Hematopoietic multipotent progenitor cell treated with erythropoietin and hydrocortisone succinate and interleukin-3 and kit ligand, for 15 days (in vitro differentiated cells): ENCODE measurements at regions not wholly inside any gene's neighbourhood (a gene's known extent, or its start where the extent isn't known, plus 50 kb on each side); places are given as distances from the start of the nearest gene placed in this dataset.

ENCODE experiments used
- DNase-seq: peaks from one replicate; pipeline ENCODE4 v3.0.0-alpha.2; 2015; ENCODE audit warnings: low spot score

DNA sequence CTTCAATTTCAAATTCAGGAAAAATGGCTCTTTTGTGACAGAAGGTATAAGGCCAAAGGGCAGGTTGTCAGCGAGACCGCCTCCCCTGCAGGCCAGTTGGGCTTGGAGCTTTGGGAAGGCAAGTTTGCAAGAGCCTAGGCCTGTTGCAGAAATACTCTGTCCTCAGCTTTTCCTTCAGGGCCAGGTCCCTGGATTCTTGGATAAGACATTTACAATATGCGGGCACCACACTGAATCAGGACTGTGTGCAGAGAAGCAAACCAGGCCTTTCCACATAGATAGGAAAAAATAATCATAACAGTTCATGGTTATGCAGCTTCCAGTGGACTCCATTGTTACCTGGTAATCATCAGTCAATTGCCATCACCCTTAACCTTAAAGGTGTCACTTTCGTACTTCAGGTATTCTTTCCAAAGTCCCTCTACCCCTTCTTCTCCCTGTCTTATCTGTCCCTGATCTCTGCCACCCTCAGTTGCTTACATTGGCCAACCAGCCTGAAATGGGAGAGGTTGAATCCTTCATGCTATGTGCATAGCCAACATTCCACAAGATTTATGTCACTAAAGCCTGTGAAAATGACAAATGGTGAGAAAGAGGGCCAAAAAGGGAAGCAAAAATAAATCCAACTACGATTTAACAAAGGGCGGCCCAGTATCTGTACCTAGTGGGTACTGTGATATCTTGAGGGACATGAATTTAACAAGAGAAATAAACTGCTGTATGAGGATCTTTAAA, 304.5 kb upstream of the NFE2L3 start:
- no peak for DNase-seq

DNA sequence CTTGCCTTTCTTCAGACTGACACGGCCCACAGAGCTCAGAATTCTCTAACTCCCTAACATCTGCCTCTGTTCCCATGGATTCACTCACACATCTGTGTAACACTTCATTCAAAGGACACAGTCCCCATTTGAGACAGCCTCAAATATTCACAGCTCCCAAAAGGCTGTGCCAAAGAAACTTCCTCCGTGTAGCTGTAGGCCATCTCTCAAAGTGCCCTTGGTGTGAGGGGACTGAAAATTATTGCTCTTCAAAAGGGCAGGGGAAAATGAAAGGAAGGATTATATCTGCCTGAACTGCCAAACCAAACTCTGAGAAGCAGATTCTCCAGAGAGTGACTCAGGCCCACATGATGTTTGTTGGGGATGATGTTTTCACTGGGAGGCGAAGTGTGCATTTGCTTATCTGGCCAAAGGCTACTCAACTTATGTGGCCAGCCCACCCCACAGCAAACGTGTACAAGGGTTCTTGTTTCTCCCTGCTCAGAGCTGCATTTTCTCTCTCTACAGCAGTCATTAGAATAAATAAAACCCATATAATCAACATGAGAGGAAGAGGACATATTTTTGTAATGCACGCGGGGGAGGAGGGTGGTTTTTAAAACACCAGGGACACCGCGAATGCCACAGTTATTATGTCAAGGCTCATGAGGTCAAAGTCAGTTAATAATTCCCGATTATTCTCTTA, 302.4 kb upstream of the NFE2L3 start:
- no peak for DNase-seq

DNA sequence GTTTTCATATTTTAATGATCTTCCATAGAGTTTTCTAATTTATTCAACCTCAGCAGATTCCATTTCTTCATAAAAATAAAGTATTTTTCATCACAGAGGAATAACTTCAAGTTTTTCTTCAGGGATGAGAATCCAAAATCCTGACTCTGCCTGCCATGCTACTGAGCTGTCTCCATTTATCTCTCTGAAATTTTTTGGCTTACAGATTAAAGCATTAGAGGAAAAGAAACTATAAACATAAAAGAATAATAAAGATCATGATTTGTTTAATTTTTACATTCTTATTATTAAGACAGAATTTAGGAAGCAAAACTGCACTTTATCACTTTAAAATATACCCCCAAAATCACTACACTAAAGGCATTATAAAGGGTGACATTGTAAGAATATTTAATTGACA, 301.8 kb upstream of the NFE2L3 start:
- no peak for DNase-seq

DNA sequence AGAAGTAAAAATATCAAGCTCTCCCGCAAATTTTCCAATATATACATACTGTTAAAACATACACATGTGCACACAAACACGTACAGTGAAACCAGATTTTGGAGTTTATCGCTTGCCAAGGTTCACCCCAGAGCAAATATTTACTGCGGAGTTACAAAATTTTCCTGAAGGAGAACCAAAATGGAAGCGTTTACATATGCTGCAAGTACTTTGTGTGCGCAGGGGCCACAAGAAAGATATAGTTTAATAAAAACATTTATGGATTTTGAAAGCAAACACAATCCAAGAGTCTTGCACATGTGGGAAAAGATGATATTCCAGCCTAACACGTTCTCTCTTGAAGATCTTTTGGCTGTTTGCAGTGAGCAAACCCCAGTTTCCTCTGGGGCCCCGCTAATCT, 301.3 kb upstream of the NFE2L3 start:
- no peak for DNase-seq

DNA sequence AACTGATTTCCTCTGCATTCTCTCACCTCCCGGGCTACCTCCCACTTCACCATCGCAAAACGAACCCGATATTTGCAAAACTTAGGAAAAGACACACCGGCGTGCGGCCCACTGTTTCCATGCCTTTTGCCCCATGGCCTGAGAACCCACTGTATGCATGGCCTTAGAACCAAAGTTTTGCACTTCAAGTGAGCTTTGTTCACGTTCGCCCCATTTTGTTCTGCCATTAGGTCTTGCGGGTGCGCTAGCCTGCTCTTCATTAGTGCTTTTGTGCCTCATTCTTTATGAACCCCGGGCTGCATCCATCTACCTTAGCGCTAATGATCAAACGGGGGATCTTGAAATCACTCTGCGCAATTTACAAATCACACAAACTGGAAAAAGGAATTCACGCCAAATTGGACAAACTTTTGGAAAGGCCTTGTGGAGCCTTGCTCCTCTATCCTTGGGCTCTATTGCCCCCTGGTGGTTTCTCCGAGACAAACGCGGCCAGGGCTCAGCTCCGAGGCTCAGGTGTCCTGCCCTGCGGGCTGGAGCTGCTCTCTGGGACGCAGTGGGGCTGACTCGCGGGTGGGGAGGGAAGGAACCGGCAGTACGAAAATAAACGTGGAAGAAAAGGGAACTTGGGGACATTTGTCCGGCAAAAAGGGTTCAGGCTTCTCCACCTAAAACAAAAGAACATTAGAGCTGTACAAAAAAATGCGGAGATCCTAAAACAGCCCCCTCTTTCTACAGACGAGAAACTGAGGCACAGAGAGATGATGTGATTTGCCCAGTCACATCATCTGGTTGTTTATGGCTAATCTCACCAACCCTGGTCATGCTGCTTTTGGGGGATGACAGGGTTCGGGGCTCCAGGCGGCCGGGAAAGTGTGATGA, 300.4 kb upstream of the NFE2L3 start:
- peak; percentile 48 for DNase-seq

DNA sequence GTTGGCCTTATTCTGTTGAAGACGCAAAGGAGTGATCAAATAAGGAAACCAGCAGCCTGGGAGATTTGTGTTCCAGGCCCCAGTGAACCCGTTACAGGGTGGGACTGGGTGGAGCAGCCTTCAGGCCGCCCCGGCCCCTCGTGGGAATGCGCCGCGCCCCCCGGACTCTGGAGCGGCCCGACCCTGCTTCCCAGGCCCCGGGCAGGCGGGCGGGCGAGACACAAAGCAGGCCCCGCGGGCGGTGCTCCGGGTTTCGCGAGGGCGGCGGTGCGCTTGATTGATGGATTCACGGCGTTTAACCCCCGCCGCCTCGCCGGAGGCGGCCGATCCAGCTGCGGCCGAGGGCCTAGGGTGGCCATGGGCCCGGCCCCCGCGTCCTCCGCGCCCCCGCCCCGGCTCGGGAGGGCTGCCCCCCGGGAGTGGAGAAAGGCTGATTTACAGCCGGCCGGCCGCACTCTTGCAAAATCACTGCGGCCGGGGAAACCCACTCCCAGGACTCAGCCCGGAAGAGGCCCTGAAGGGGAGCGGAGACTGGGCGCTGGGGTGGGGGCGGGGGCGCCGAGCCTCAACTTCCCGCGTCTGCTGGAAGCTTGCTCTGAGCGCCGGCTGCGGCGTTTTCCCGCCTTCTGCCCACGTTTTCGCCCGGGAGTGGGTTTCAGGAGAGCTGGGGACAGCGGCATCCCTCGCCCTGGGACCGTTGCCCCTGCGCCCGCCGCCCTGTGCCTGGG, 299.6 kb upstream of the NFE2L3 start:
- no peak for DNase-seq

DNA sequence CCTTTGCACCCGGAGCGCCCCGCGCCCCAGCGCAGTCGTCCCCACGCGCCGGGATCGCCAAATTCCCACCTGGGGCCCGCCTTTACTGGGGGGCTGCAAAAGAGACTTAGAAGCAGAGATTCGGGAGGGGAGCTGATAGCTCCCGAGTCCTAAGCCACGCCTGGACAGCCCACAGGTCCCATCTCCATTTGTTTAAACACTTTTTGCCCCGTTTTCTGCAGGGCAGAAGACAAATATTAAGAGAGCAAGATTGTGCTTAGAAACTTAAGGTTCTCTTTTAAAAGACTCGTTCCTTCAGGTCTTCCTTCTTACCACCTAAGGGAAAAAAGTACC, 299.1 kb upstream of the NFE2L3 start:
- DNase-seq = no peak

DNA sequence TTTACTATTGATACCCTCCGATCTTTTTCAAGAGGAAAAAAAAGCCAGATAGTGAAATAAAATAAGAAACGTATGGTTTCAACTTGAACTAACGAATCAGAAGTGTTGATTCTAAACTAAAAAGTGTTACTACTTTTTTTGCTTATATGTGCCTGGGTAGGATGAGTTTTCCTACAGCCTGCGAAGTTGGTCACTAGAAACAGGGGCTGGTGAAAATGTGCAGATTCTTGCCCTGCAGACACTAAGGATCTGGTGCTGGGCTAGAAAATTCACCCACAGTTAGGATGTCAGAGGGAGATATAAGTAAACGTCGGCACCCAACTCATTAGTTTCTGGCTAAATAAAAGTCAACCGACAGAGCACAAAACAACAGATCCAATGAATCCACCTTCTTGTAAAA, 298.7 kb upstream of the NFE2L3 start:
- DNase-seq = no peak

DNA sequence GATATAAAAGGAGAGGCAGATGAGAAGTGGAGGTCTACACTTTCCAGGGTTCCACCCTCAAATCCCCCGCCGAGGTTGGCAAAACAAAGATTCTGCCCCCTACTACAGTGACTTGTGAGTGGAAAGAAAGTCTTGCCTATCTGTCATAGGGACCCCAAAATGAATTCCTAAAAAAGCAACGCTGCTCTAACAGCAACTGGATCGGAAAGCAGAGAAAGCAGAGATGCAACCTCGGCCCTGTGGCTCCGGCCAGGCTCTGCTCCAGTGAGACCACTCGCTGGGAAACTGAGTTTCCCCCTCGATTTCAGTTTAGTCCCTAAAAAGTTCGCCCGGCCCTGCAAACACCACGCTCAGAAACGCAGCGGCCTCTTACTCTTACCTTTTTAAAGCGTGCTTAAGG, 297.9 kb upstream of the NFE2L3 start:
- DNase-seq = no peak

DNA sequence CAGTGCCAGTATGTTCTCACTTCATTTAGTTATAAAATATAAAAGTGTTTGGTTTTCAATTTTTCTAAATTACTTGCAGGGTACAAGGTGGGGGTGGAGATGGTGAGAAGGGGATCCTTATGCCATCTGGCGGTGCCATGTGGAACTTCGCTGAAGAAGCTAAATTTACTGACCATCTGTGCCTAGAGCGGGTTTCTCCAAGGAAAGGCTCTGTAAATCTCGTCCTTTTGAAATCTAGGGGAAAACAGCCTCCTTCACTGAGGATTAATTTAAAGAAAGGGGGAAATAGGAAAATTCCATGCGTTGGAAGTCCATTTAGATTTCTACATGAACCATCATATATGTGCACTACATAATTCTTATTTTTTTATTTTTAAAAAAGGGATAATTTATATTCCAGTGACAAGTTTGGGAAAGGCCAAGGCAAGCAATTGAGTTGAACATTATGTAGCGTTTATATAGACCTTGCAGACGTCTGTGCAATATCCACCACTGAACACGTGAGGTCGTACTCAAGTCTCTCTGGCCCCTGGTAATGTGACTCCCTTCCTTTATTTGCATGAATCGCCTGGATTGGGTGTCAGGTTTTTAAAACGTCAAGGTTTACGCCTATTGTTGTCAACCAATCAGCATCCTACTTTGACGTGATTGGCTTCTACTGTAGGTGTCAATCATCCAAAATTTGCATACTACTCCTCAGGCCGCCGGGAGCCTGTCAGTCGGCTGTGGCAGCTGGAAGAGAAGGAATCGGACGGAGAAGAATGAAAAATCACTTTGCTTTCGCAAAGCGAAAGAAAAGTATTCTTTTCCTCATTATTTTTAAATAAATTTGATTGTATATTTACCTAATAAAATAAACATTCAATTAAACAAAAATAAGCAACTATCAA, 297.1 kb upstream of the NFE2L3 start:
- DNase-seq = peak; percentile 49

DNA sequence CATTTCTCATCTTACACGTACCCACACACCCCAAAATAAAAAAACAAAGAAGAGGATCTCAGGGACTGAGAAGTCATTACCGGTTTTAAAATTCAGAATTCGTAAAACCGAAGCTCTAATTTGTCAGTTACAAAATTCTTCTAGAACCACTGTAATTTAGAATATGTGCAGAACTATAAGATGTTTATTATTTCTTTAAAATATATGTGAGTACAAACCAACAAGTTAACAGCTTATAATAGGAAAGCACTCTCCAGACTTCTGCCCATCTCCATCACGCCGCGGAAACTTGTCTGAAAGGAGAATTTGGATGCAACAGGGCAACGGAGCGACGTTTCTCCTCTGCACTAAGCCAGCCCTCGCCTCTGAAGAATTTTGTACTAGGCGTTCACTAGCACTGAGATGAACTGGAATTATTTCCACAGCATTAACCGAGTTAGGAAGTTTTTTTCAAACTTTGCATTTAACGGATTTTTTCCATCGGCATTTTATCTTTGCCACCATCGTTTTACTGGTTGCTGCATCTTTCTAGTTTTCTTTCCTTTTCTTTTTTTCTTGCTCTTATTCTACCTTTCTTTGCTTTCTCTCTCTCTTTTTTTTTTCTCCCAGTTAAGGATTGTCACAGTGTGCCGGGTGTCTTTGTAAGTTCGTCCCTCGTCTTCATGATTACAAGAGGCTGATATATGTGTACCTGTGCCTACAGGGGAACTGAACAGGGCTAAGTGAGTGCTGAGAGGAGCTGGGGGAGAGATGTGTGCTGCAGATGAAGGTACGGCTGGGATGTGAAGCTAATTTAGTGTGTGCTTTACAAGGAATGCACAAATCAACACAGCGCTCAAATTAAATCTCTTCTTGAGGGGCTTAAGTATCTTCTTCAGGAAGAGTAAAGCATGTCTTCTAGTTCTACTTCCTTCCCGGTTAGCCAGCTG, 295.9 kb upstream of the NFE2L3 start:
- no peak for DNase-seq

DNA sequence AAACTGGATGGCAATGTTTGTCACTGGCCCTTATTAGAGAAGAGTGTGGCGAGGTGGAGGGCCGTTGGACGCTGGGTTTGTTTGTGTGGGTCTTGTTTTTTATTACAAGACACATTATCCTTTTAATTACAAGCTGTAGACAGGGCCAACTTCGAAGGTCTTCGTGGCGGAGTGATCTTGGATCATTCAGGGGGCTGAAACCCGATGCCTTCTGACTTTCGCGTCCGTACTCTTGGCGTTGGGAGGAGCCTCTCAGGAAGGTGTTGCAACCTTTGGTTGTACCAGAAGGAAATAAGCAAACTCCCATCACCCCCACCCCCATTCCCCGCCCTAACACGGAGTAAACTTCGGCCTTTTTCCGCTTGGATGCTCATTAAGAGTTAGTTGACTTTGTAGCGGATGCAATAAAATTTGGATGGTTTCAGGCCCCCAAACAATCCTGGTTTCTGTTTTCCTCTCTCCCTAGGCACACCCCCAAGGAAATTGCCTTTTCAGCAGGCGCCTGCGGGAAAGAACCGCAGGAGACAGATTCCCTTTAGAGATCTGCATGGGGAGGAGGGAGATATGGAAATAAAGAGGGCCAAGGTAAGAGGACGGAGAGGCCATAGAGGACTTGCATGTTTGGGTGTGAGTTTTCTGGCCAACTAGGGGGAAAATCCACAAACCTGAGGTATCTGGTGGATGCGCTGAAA, 294.5 kb upstream of the NFE2L3 start:
- DNase-seq = no peak

DNA sequence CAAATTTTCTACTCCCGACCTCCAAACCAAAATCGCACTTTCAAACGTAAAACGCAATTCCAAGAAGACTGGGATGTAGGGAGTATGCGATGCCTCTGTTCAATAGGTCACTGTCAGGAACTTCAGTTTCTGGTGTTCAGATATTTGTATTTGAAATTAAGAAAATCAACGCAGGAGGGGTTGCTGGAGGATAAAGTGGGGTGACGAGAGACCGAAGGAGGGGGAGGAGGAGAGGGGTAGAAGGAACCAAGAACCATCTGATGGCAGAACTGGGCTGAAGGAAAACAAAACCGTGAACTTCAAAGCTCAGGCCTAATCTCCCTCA, 293.8 kb upstream of the NFE2L3 start:
- DNase-seq = no peak

DNA sequence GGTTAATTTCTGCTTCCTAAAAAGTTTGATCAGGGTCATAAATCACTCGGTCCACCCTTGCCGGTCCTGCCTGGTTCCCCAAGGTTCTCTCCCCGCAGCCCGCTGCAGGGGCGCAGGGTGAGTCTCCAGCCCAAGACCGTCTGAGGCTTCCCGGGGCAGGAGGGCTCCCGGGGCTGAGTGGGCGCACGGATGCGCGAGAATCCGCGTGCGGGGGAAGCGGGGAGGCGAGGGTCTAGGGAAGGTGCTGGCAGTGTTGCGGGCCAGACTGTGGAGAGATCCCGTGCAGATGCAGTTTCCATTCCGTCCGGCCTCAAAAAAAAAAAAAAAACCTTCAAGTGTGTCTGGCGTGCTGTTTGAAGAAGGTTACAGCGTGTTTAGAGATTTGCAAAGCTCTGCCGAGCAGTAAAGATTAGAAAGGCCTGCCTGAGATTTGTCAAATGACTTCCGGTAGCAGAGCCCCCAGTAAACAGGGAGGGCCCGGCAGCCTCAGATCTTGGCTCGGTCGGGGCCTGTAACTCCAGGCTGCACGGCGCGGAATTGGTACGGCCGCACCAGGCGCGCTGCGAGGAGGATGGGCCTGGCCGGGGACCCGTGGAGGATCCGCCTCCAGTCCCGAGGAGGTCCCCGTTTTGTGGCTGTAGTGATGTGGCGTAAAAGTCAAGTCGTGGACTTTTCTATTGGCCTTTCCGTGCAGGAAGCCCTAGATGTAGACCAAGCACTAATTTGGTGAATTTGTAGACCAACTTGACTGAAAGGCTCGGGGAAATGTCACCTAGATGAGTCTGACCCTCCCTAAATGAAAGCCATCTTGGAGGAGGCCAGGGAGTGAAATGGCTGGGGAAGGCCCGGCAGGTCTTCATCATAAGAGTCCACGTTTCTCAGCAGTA, 293.2 kb upstream of the NFE2L3 start:
- DNase-seq = no peak

DNA sequence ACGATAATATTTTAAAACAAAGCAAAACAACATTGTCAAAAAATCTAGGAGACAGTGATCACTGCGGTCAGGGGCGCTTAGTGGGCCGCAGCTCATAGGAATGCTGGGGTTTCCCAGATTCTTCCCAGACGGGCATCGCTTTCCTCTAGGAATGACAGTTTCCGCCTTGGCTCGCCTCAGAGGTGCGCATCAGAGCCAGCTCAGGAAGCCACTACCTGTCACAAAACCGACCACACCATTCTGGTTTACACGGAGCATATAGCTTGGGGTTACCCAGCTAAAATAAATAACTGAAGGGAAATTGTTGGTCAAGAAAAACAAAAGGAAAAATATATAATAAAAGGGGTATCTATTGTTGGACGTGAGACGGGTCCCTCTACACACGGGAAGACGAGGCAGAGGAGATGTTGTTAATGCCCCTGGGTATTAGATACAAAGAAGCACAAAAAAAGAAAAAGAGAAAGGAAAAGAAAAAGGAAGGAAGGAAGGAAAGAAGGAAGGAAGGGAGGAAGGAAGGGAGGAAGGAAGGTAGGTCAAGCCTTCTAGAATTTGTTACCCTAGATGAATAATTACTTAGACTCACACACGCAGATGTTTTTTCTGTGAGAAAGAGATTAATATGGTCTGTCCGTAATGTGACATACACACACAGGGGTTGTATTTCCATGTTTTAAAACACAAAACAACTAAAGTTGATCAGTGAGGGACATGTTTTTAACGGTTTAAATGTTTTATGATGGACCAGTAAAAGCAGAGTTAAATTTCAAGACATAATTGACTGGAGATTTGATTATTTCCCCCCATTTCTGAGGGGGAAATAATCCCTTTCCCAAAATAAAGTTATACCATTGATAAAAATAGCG, 292.4 kb upstream of the NFE2L3 start:
- DNase-seq = no peak

DNA sequence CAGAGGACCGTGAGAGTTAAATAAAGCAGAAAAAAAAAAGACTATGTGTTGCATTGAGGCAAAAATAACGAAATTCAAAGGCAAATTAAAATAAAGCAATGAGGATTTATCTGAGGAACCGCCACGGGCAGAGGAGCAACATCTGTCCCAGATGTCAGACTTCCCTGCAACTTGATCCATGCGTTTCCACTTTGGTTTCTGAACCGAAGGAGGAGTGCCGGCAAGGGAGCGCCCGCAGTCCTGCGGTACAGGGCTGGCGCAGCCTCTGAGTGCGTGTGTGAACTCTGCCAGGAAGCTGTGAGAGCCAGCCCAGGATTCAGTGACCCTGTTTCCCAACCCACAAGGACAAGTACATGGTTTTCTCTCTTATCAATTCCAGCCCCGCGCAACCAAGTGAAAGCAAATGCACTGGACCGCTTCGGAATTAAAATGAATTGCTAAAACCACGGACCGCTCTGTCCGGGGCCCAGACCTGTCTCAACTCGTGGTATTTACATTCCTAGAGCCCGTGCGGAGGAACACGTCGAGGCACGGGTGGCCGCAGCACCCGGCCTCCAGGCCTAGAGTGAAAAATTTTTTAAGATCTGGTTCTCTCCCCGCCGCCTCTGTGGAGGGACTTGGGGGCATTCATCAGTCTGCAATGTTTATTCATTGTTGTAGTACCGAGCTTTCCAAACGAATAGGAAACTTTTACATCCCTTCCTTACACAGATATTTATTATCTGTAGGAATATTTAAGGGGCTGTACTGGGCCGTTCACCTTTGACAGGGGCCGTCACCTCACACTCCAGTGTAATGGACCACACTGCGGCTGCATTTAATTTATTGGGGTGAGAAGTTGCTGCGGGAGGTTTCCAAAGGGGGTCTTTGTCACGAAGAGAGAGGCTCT, 291.5 kb upstream of the NFE2L3 start:
- DNase-seq = no peak

DNA sequence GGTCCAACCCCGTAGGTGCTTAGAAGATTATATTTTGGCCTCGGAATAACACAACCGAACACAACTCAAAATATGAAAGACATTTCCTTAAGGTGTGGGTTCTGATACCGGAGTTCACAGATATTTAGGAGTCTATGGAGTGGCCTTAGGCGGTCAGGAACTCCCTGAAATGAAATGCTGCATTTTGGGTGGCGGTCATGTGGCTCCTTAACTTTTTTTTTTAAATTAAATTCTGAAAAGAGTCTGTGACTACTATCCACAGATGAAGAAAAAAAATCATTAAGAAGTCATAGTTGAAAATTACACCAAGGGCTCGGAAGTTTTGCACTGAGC, 290.9 kb upstream of the NFE2L3 start:
- DNase-seq = no peak
